Testis (tissue), 2 donors: ENCODE measurements at regions not wholly inside any gene's neighbourhood (a gene's known extent, or its start where the extent isn't known, plus 50 kb on each side); places are given as distances from the start of the nearest gene placed in this dataset.
"Not testable (repeated sequence)": the region's sequence is repeated elsewhere in the genome, so short reads cannot be mapped to it uniquely, and the experiment has no call there.

Experiments
- DNase-seq: peaks from one replicate; pipeline ENCODE4 v3.0.0-alpha.2; 2019
- H3K27ac ChIP-seq, 2 donors: fragments of 200-600 bp; sonication (generic); one replicate each; pipeline ENCODE4 v1.5.1; 2019
- H3K27me3 ChIP-seq: fragments of 200-600 bp; sonication (generic); one replicate; pipeline ENCODE4 v1.5.1; 2019
- H3K36me3 ChIP-seq: fragments of 200-600 bp; sonication (generic); one replicate; pipeline ENCODE4 v1.5.1; 2017; ENCODE audit warnings: low read depth; ENCODE audit errors: missing control alignments
- H3K4me1 ChIP-seq: fragments of 200-600 bp; sonication (generic); one replicate; pipeline ENCODE4 v1.5.1; 2019
- H3K4me3 ChIP-seq, 2 donors: fragments of 200-600 bp; sonication (generic); one replicate each; pipeline ENCODE4 v1.5.1; 2017 to 2019
- H3K9me3 ChIP-seq: fragments of 200-600 bp; sonication (generic); one replicate; pipeline ENCODE4 v1.5.1; 2017
- POLR2A ChIP-seq: fragments of 450-650 bp; IDR thresholded peaks from one replicate; pipeline ENCODE4 v1.6.1; 2017; ENCODE audit warnings: antibody characterized with exemption, mild to moderate bottlenecking, moderate library complexity
- WGBS, 2 donors: methylation state at CpG; one replicate each; pipeline ENCODE4 v1.1.5; 2018; 5-methylcytosine and 5-hydroxymethylcytosine counted together
- intact Hi-C: fragments of 100-400 bp; cut with DNase I; formaldehyde crosslinking; loops from one replicate; pipeline ENCODE4 v1.15.1; 2023; ENCODE audit warnings: low total_unique reads
- TF ChIP-seq, protein P1 (sequence below), 3 experiments: fragments of 450-650 bp in 2 of 3; fragments of 200-600 bp in 1 of 3; sonication (generic) in 1 of 3; IDR thresholded peaks; one replicate each; pipeline ENCODE4 v1.5.1; 2016 to 2019; ENCODE audit warnings: antibody characterized with exemption in 3 of 3, mild to moderate bottlenecking in 2 of 3, moderate library complexity in 1 of 3

DNA sequence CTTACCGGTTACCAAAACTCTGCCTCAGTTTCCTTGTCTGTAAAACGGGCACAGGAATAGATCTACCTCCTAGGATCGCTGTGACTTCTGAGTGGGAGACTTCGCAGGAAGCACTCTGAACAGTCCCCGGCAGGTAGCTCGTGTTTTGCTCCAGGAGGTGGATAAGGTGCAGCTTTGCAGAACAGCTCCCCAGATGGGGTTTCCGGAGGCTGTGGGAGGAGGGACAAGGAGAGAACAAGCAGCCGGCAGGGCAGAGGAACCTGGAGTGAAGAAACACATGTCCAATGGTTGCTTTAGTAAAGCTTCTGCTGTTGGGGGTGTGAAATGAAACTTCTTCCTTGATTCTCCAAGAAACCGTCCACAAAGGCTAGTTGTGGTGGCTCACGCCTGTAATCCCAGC lies 95.5 kb upstream of the TARDBP start:
- DNase-seq: no peak
- TF ChIP-seq POLR2A: no peak
- TF ChIP-seq, protein P1, sequence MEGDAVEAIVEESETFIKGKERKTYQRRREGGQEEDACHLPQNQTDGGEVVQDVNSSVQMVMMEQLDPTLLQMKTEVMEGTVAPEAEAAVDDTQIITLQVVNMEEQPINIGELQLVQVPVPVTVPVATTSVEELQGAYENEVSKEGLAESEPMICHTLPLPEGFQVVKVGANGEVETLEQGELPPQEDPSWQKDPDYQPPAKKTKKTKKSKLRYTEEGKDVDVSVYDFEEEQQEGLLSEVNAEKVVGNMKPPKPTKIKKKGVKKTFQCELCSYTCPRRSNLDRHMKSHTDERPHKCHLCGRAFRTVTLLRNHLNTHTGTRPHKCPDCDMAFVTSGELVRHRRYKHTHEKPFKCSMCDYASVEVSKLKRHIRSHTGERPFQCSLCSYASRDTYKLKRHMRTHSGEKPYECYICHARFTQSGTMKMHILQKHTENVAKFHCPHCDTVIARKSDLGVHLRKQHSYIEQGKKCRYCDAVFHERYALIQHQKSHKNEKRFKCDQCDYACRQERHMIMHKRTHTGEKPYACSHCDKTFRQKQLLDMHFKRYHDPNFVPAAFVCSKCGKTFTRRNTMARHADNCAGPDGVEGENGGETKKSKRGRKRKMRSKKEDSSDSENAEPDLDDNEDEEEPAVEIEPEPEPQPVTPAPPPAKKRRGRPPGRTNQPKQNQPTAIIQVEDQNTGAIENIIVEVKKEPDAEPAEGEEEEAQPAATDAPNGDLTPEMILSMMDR (IDR thresholded peaks at IDR 0.05): no peak
- Histone ChIP-seq H3K4me3 (no peak overlapping the region), H3K36me3 (no peaks in the 10 kb centered on the region), H3K27ac (no peak overlapping the region), H3K27me3 (no peaks in the 10 kb centered on the region), H3K4me1 (no peaks in the 10 kb centered on the region), H3K9me3 (no peaks in the 10 kb centered on the region)
- intact Hi-C loops: no loop called here
- 81 to 83% methylated on average over 9 to 10 of the region's 10 CpGs for WGBS, 2 donors

DNA sequence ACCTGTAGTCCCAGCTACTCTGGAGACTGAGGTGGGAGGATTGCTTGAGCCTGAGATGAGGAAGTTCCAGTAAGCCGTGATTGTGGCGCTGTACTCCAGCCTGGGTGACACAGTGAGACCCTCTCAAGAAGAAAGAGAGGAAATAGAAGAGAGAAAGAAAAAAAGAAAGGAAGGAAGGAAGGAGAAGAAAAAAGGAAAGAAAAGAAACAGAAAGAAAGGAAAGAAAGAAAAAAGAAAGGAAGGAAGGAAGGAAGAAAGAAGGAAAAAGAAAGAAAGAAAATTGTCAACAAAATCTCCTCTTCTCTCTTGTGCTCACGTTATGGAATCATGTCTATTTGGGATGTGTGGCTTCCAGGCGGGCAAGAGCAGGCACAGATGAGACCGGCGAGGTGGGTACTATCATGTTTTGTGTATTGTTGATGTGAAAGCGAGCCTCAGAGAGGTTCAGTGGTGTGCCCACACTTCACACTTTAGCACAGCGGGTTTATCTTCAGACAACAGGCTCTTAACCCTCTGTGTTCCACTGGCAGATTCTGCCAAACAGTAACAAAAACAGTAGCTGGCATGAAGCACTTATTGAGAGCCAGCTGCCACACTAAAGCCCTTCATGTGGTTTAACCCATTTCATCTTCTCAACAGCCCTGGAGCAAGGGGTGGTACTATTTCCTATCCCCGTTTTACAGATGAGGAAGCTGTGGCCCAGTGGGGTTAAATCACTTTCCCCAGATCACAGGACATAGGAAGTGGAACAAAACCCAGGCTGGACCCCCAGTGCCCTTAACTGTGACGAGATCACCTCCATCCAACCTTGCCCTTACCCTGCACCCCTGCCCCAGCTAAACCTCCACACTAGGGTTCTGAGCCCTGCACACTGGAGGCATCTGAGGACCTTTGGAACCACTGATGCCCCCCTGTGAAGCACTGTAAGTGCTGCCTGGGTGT lies 94.7 kb upstream of the TARDBP start:
- no peaks in the 10 kb centered on the region for H3K36me3 ChIP-seq
- intact Hi-C loops: no loop called here

DNA sequence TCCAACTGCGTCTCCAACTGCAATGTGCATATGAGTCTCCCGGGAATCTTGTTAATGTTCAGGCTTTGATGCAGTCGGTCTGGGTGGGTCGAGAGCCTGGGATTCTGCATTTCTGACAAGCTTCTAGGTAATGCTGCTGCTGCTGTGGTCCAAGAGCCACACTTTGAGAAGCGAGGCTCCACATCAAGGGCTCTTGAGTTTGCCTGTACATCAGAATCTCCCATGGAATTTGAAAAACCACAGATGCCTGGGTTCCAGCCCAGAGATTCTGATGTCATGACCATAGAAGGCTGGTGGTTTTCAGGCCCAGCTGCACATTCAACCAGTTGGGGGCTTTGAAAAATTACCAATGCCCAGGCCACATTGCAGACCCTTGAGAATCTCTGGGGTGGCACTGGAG lies 93.9 kb upstream of the TARDBP start:
- Histone ChIP-seq H3K9me3 (no peaks in the 10 kb centered on the region), H3K27me3 (no peaks in the 10 kb centered on the region), H3K4me3 (no peak overlapping the region), H3K36me3 (no peaks in the 10 kb centered on the region), H3K4me1 (no peaks in the 10 kb centered on the region), H3K27ac (no peak overlapping the region)
- DNase-seq: no peak
- WGBS, 2 donors: 82 to 83% methylated on average over 5 of the region's 5 CpGs
- intact Hi-C loops: no loop called here
- no peak for TF ChIP-seq POLR2A
- TF ChIP-seq, protein P1 (IDR thresholded peaks at IDR 0.05): no peak

More for the DNA sequence above, 94.7 kb upstream of the TARDBP start:
- no peak for TF ChIP-seq POLR2A
- TF ChIP-seq, protein P1 (IDR thresholded peaks at IDR 0.05): no peak
- DNase-seq: no peak
- no peak overlapping the region for H3K27ac ChIP-seq
- no peak overlapping the region for H3K4me3 ChIP-seq
- H3K4me1 ChIP-seq: no peaks in the 10 kb centered on the region
- H3K9me3 ChIP-seq: no peaks in the 10 kb centered on the region
- 57 to 65% methylated on average over 9 to 10 of the region's 10 CpGs for WGBS, 2 donors
- no peaks in the 10 kb centered on the region for H3K27me3 ChIP-seq

DNA sequence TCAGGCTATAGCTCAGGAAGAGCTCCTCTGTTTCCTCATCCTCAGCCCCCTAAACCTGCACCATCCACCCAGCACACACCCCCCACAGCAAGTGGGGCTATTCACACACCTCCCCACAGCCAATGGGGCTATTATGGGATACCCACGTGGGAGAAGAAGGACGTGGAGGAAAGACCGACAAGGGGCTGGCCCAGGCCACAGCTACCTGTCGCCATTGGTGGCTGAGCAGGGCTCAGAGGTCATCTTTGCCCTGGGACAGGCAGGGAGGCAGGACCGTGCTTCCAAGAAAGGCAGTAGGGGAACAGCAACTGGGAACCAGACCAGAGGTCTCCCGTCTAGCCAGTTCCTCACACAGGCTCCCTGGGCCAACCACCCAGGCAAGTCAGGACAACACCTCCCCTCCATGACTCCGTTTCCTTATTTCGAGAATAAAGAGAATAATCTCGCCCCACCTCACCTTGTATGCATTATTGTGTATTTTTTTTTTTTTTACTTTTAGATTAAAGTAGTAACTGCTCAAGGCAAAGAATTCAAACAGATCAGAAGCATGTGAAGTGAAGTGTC lies 92.3 kb upstream of the TARDBP start:
- Histone ChIP-seq H3K4me3 (no peak overlapping the region), H3K4me1 (no peaks in the 10 kb centered on the region), H3K27ac (no peak overlapping the region), H3K9me3 (no peaks in the 10 kb centered on the region), H3K36me3 (no peaks in the 10 kb centered on the region), H3K27me3 (no peaks in the 10 kb centered on the region)
- TF ChIP-seq, protein P1 (IDR thresholded peaks at IDR 0.05): no peak
- no peak for TF ChIP-seq POLR2A
- 78 to 80% methylated on average over 5 to 9 of the region's 9 CpGs for WGBS, 2 donors
- no peak for DNase-seq
- intact Hi-C loops: no loop called here

DNA sequence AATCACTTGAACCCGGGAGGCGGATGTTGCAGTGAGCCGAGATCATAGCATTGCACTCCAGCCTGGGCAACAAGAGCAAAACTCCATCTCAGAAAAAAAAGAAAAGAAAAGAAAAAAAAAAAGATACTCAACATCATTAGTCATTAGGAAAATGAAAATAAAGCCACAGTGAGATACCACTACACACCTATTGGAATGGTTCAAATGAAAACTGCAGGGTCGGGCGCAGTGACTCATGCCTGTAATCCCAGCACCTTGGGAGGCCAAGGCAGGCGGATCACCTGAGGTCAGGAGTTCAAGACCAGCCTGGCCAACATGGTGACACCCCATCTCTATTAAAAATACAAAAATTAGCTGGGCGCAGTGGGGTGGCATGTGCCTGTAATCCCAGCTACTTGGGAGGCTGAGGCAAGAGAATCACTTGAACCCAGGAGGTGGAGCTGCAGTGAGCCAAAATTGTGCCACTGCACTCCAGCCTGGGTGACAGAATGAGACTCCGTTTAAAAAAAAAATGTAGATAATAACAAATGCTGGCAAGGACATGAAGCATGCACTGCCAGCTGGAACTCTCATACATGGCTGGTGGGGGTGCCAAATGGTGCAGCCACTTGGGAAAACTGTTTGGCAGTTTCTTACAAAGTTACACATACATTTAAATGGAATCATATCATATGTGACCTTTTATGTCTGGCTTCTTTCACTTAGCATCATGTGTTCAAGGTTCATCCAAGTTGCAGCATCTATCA lies 90.0 kb upstream of the TARDBP start:
- DNase-seq: not testable (repeated sequence)
- WGBS, 2 donors: 87 to 93% methylated on average over 7 to 8 of the region's 8 CpGs

More for the DNA sequence above, 90.0 kb upstream of the TARDBP start:
- H3K9me3 ChIP-seq, H3K36me3 ChIP-seq, H3K4me3 ChIP-seq, intact Hi-C loops, H3K27ac ChIP-seq, H3K27me3 ChIP-seq, H3K4me1 ChIP-seq: not testable (repeated sequence)
